HEK293T (cell line): ENCODE measurements at regions not wholly inside any gene's neighbourhood (a gene's known extent, or its start where the extent isn't known, plus 50 kb on each side); places are given as distances from the start of the nearest gene placed in this dataset.

ENCODE experiments used
- ARNT ChIP-seq: fragments of 450-650 bp; IDR thresholded peaks from 2 replicates; pipeline ENCODE4 v1.6.1; 2017; ENCODE audit warnings: mild to moderate bottlenecking
- BHLHE40 ChIP-seq: fragments of 450-650 bp; IDR thresholded peaks from 2 replicates; pipeline ENCODE4 v1.6.1; 2016; ENCODE audit warnings: mild to moderate bottlenecking, moderate library complexity, borderline replicate concordance
- ELF4 ChIP-seq: fragments of 450-650 bp; IDR thresholded peaks from 2 replicates; pipeline ENCODE4 v1.6.1; 2017; ENCODE audit warnings: antibody characterized with exemption
- FOXA1 ChIP-seq: fragments of 450-650 bp; IDR thresholded peaks from 2 replicates; pipeline ENCODE4 v1.6.1; 2016; ENCODE audit warnings: mild to moderate bottlenecking
- FOXM1 ChIP-seq: fragments of 450-650 bp; IDR thresholded peaks from 2 replicates; pipeline ENCODE4 v1.6.1; 2017; ENCODE audit warnings: mild to moderate bottlenecking, borderline replicate concordance
- HDGF ChIP-seq: fragments of 450-650 bp; IDR thresholded peaks from 2 replicates; pipeline ENCODE4 v1.6.1; 2017; ENCODE audit warnings: antibody characterized with exemption, borderline replicate concordance
- PKNOX1 ChIP-seq: fragments of 450-650 bp; IDR thresholded peaks from 2 replicates; pipeline ENCODE4 v1.6.1; 2016
- SP1 ChIP-seq: fragments of 450-650 bp; IDR thresholded peaks from 2 replicates; pipeline ENCODE4 v1.6.1; 2017
- SUZ12 ChIP-seq: fragments of 450-650 bp; IDR thresholded peaks from 2 replicates; pipeline ENCODE4 v1.6.1; 2016; ENCODE audit warnings: mild to moderate bottlenecking
- ZNF384 ChIP-seq: fragments of 450-650 bp; IDR thresholded peaks from 2 replicates; pipeline ENCODE4 v1.6.1; 2016

- no peak for TF ChIP-seq HDGF
- no peak for TF ChIP-seq PKNOX1
- no peak for TF ChIP-seq BHLHE40
- no peak for TF ChIP-seq ELF4
- no peak for TF ChIP-seq ARNT
- TF ChIP-seq SP1 = no peak
- no peak for TF ChIP-seq FOXM1
- no peak for TF ChIP-seq ZNF384
- TF ChIP-seq FOXA1 = no peak
- TF ChIP-seq SUZ12 = no peak
Measured at GRCh38 chr5:120039111-120039510, 409.8 kb downstream of the FAM170A start.
